GM18508 (cell line): ENCODE measurements at regions not wholly inside any gene's neighbourhood (a gene's known extent, or its start where the extent isn't known, plus 50 kb on each side); places are given as distances from the start of the nearest gene placed in this dataset.

Experiments used
- ATAC-seq: cut with Tn5 transposase; IDR thresholded peaks from one replicate; pipeline ENCODE4 v1.9.1; 2021; ENCODE audit warnings: moderate number of reproducible peaks; ENCODE audit not compliant: insufficient read depth, unreplicated experiment

GRCh38 chr18:26794230-26795101 is 71.0 kb downstream of the AQP4 start:
- no peak for ATAC-seq

GRCh38 chr18:26792661-26793060 is 72.8 kb downstream of the AQP4 start:
- no peak for ATAC-seq

GRCh38 chr18:26791676-26792075 is 73.8 kb downstream of the AQP4 start:
- ATAC-seq: no peak

- ATAC-seq: no peak
Observed at GRCh38 chr18:26784599-26784998, 80.9 kb downstream of the AQP4 start.

GRCh38 chr18:26783170-26783569 is 82.3 kb downstream of the AQP4 start:
- no peak for ATAC-seq

DNA sequence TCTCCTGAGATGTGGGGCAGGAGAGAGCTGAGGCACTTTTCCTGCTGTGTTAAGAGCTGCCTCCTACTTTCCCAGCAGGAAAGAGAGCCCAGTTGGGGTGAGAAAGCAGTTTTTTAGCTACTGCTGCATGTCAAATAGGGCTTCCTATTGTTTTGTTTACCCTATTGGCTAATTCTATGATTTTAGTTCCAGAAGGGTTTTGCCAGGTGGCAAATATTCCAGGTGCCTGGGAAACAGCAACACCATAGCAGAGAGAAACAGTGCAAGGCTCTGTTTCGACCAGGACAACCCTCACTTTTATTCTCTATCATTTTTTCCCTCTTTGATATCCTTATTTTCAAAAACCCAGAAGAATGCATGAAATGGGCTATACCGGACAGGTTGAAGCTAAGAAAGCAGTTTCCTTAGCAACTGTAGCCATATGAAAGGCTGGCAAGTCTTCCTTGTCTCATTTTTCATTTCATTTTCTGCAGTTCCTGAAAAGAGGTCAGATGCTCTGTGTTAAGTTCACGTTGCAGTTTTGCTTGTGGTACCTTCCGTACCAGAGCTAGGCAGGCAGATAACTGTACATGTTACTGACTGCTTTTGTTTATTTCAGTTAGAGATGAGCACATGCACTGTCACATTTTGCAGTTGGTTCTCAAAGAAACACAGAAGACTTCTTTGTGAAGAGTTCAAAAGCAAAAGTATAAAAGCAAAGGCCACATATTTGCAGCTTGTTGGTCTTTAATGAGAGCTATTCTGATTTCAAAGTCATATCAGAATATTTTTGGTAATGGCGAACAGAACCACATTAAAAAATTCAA is 84.8 kb downstream of the AQP4 start:
- ATAC-seq: no peak

DNA sequence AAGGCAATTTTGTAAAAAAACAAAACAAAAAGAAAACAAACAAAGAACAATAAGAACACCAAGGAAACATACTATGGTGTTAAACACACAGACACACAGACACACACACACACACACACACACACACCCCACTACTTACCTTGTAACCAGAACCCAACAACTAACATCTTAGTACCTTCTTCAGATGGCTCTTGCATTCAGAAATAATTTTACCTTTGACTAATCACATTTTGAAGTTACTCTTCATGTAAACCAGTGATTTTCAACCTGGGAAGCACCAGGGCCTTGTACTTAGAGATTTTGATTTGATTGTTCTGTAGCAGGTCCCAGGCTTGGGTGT is 87.5 kb downstream of the AQP4 start:
- no peak for ATAC-seq

DNA sequence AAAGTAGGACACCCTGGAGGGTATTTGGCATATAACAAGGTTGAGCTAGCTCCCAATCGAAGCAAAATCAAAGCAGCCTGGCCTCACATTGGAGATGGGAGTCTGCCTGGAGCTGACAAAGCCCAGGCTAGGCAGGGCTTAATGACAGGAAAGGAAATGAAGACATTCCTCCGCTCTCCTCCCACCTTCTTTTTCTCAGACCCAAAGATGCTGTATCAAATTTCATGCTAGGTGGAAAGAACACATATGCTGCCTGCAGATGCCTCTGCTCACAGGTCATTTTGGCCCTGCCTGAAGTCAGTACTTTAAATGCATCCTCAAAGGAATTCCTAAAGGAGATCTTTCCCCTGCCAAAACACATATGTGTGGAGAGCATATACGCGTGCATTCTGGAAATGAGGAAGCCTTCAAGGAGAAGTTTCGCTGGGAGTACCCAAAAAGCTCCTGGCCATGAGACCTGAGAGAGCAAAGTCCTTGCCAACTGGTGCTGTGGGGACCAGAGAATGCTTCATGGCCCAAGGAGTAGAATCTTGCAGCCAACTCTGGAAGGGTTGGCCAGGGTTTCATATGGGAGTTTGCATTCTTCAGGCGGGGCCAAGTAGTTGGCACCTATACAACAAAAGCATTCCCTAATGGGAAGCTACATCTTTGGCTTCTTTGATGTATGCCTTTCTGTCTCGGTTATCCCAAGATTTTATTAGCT is 88.0 kb downstream of the AQP4 start:
- ATAC-seq: no peak

DNA sequence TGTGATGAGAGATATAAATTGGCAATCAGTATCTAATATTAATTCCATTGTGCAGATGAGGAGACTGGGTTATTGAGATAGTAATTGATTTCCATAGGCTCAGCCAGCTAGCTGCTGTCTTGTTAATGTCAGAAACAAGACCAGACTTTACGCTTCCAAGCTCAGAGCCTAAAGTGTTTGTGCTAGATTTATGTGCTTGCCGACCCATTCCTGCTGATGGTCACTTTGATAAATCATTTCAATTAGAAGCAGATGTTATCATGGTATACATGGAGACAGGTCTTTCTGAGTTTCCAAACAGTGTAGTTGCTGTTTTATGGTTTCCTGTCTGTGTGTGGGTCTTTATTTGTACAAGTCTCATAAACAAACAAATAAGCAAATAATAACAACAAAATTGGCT is 92.8 kb downstream of the AQP4 start:
- ATAC-seq: no peak

DNA sequence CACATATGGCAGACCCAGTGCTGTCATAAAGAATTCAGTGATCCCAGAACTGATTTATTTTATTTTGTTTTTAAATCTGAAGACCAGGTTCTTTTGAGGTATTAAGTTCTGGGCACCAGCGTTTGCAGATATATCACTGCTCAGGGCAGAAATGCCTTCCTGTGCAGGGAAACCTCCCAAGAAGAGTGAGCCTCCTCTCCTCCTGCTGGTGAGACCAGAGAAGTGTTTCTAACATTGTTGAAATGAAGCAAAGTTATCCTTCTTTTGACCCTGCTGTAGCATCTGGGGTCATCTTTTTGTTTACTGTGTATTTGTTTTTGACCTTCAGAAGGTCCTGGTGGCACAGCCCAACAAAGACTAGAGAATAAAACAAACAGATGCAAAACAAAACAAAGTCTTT is 94.0 kb downstream of the AQP4 start:
- ATAC-seq: no peak

DNA sequence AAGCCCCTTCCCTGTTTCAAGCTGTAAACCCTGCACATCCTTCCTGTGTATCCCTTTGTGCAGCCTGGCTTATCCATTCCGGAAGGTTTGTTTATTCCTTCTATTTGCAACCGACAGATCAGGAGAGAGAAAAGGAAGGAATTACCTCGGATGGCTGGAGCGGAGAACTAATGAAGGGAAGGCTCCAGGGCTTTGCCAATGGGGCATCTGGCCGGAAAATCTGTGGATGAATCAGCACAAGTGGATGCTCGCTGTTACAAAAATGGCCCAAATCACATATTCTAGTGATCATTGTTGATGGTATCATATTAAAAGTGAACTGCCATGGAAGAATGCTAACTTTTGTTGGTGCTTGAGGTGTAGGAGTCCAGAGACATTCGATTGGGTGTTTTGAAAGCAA is 97.1 kb downstream of the AQP4 start:
- ATAC-seq: no peak

DNA sequence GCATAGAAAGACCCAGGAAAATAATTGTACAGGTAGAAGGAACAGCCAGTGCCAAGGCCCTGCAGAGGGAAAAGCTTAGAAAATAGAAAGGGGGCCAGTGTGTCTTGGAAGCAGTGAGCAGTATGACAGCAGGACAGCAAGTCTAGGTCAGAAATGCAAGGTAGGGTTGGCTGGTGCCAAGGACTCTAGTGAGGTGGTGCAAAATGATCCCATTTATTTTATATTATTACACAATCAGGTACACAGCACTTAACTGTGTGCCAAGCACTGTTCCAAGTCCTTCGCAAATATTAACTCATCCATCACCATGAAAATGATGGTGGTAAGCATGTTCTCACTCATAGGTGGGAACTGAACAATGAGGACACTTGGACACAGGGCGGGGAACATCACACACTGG is 100.0 kb downstream of the AQP4 start:
- no peak for ATAC-seq

GRCh38 chr18:26764586-26764985 is 100.9 kb downstream of the AQP4 start:
- ATAC-seq: no peak

- ATAC-seq: no peak
Observed at GRCh38 chr18:26764177-26764576, 101.3 kb downstream of the AQP4 start.

- no peak for ATAC-seq
Observed at GRCh38 chr18:26763446-26764110, 101.9 kb downstream of the AQP4 start.

DNA sequence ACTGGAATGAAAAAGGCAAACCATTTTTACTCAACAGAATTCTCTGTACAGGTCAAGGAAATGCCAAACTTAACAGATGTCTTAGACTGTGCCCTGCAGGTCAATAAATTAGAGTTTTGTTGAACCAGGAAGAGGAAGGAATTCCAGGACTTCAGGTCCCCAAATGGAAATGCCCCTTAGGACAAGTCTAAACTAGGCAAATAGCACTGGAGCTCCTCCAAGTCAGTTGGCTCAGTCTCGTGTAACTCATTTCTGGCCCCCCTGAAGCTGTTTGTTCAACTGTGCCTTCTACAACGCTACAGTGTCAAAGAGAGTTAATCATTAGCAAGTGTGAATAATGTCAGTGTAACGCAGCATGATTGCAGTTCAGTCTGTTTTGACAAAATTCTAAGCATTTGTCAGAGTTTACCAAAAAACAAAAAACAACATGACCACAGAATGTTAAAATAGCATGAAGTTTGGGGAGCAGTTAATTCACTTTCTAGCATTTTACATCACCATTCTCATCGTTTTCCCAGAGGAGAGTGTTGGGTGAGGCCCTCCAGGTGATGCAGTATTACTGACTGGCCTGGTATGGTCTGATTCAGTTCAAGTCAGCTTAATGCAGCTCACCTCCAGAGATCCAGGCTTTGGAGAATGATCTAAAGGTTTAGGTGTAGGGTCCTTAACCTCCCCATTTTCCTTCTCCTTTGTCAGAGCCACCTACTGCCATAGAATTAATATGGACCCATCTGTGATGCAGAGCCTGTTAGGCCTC is 108.1 kb downstream of the AQP4 start:
- ATAC-seq: no peak

DNA sequence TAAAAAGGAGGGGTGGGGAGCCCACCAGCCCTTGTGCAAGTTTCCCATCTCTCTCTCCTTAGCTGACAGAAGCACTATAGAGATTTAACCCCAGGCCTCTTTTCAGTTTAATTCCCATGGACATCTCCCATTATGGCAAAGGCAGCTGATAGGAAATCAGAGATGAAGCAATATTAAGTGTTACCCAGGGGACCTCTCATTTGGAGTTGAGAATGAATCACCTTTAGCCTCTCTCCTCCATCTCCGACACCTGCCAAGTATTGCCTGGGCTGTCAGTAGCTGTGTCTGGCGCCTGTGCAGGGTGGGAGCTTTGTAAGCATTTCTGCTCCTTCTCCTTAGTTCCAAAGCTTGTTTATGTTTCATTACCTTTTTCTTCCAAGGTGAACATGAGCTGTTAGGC is 109.0 kb downstream of the AQP4 start:
- no peak for ATAC-seq

- no peak for ATAC-seq
Observed at GRCh38 chr18:26746826-26747475, 118.6 kb downstream of the AQP4 start.

DNA sequence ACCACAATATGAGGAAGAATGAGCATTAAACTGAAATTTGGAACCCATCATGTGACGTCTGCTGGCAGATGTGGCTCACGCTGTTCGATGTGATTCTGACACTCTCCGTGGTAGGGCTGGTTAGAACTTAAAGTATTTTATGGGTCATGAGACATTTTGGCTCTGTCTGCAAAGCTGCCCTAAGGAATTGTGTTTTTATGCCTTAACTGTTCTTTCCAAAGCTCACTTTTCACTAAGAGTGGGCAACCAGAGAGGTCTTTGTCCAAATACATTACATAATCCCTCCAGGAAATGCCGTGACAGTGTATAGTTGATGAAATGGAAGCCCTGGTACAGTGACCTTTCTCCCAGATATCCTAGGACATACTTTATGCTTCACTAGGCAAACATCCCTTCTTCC is 119.1 kb downstream of the AQP4 start:
- no peak for ATAC-seq
